GM12878 (cell line): ENCODE measurements at regions not wholly inside any gene's neighbourhood (a gene's known extent, or its start where the extent isn't known, plus 50 kb on each side); places are given as distances from the start of the nearest gene placed in this dataset.
"Not testable (repeated sequence)": the region's sequence is repeated elsewhere in the genome, so short reads cannot be mapped to it uniquely, and the experiment has no call there.

ENCODE experiments used
- ATAC-seq: fragments of 200-7000 bp; cut with Tn5 transposase; 3 replicates; pipeline ENCODE4 v1.9.1; 2020; ENCODE audit warnings: mild to moderate bottlenecking, moderate library complexity
- BruUV-seq: library from RNA; stranded (reverse); fragments of 400-500 nt; replicated peaks from 2 replicates; lab custom pipeline; 2021; lab: Mats Ljungman, UMichigan
- CTCF ChIA-PET: fragments of 300-600 bp; sonication (Branson Sonifier 250); formaldehyde crosslinking; extraction: SDS; loops from one replicate; lab custom pipeline; 2021; ENCODE audit warnings: inconsistent platforms; lab: Yijun Ruan, JAX
- POLR2A ChIA-PET: fragments of 350-600 bp; formaldehyde crosslinking; extraction: SDS; loops from one replicate; lab custom pipeline; 2021; ENCODE audit warnings: inconsistent platforms; lab: Charles Lee
- RAD21 ChIA-PET: fragments of 300-600 bp; sonication (Branson Sonifier 250); formaldehyde crosslinking; loops from one replicate; lab custom pipeline; 2023; ENCODE audit warnings: antibody characterized with exemption; ENCODE audit not compliant: unreplicated experiment; lab: Charles Lee
- SMC1A ChIA-PET: fragments of 300-600 bp; sonication (Branson Sonifier 250); formaldehyde crosslinking; loops from one replicate; lab custom pipeline; 2023; ENCODE audit not compliant: unreplicated experiment, uncharacterized antibody; lab: Charles Lee
- DNase-seq: peaks from one replicate; pipeline ENCODE4 v3.0.0-alpha.2; 2011; ENCODE audit warnings: low read depth, low spot score
- FAIRE-seq: peaks from 3 replicates; lab custom pipeline; 2011; peaks lifted over from hg19 to GRCh38; lab: Jason Lieb, UNC
- H2AFZ ChIP-seq: 2 replicates; pipeline ENCODE4 v1.6.0; 2011; ENCODE audit warnings: low read depth, low read length, control low read depth; ENCODE audit not compliant: control insufficient read depth
- H3K27ac ChIP-seq: 2 replicates; pipeline ENCODE4 v1.5.1; 2011; ENCODE audit warnings: control low read depth; ENCODE audit not compliant: control insufficient read depth, insufficient read depth
- H3K27me3 ChIP-seq, 2 experiments: replicated peaks in 1 of 2; 2 replicates each; pipeline versions ENCODE4 v1.6.0 to v1.6.1; 2011; ENCODE audit warnings: low read length in 1 of 2; ENCODE audit not compliant: control insufficient read depth in 2 of 2, insufficient read depth in 2 of 2
- H3K36me3 ChIP-seq, 2 experiments: 2 replicates each; pipeline ENCODE4 v1.5.1; 2011; ENCODE audit warnings: low read length in 1 of 2; ENCODE audit not compliant: control insufficient read depth in 2 of 2, insufficient read depth in 2 of 2
- H3K4me1 ChIP-seq: 2 replicates; pipeline ENCODE4 v1.6.1; 2011; ENCODE audit warnings: mild to moderate bottlenecking, low read length, moderate library complexity, mixed read lengths; ENCODE audit not compliant: control insufficient read depth, insufficient read depth
- H3K4me2 ChIP-seq: 2 replicates; pipeline ENCODE4 v1.6.0; 2011; ENCODE audit warnings: control low read depth; ENCODE audit not compliant: control insufficient read depth, insufficient read depth
- H3K4me3 ChIP-seq: fragments of 200-600 bp; sonication (generic); 2 replicates; pipeline ENCODE4 v1.5.1; 2016
- H3K79me2 ChIP-seq: 2 replicates; pipeline ENCODE4 v1.6.0; 2011; ENCODE audit warnings: low read length; ENCODE audit not compliant: control insufficient read depth, insufficient read depth
- H3K9ac ChIP-seq: 2 replicates; pipeline ENCODE4 v1.8.0; 2011; ENCODE audit warnings: low read length, control low read depth, mixed read lengths; ENCODE audit not compliant: control insufficient read depth, insufficient read depth
- H3K9me3 ChIP-seq: replicated peaks from 3 replicates; pipeline ENCODE4 v1.5.1; 2011; ENCODE audit warnings: mild to moderate bottlenecking, low read length; ENCODE audit not compliant: control insufficient read depth, insufficient read depth
- H4K20me1 ChIP-seq: 2 replicates; pipeline ENCODE4 v1.6.0; 2011; ENCODE audit not compliant: control insufficient read depth, insufficient read depth
- WGBS: methylation state at CpG from one replicate; pipeline ENCODE4 v1.1.6; 2016; ENCODE audit warnings: low lambda C conversion rate; ENCODE audit not compliant: insufficient replicate concordance, insufficient coverage; ENCODE audit errors: missing lambda C conversion rate; 5-methylcytosine and 5-hydroxymethylcytosine counted together
- in situ Hi-C: fragments of 300-500 bp; cut with MboI; formaldehyde crosslinking; loops from 9 replicates; pipeline ENCODE4 v1.14.3; 2018; ENCODE audit warnings: mixed read lengths
- intact Hi-C: fragments of 100-400 bp; cut with micrococcal nuclease; formaldehyde crosslinking; loops from one replicate; pipeline ENCODE4 v1.14.2; 2022; ENCODE audit not compliant: unreplicated experiment

- H3K4me1 ChIP-seq, H3K27me3 ChIP-seq, H4K20me1 ChIP-seq, H3K9ac ChIP-seq, H3K4me3 ChIP-seq, CTCF ChIA-PET, H3K36me3 ChIP-seq, DNase-seq, H3K27ac ChIP-seq, H3K79me2 ChIP-seq, POLR2A ChIA-PET, H3K4me2 ChIP-seq, RAD21 ChIA-PET, intact Hi-C loops, FAIRE-seq, in situ Hi-C loops, H3K9me3 ChIP-seq, SMC1A ChIA-PET, BruUV-seq, H2AFZ ChIP-seq, ATAC-seq: not testable (repeated sequence)
- 12% methylated on average over 6 of the region's 6 CpGs for WGBS
Observed at GRCh38 chr7:57241236-57241635, 109.0 kb upstream of the ZNF479 start.

DNA sequence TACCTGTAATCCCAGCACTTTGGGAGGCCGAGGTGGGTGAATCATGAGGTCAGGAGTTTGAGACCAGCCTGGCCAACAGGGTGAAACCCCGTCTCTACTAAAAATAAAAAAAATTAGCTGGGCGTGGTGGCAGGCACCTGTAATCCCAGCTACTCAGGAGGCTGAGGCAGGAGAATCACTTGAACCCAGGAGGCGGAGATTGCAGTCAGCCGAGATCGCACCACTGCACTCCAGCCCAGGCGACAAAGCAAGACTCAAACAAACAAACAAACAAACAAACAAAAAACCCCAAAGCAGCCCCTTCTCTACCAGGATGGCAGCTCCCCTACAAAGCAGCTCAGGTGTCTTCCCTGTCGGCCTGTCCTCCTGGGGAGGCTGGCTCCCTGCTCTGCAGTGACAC is 111.3 kb upstream of the ZNF479 start:
- BruUV-seq, RAD21 ChIA-PET, H3K4me2 ChIP-seq, SMC1A ChIA-PET, POLR2A ChIA-PET, H3K79me2 ChIP-seq, H3K27ac ChIP-seq, H4K20me1 ChIP-seq, in situ Hi-C loops, H3K27me3 ChIP-seq, CTCF ChIA-PET, H3K4me3 ChIP-seq, H3K36me3 ChIP-seq, H3K4me1 ChIP-seq, DNase-seq, FAIRE-seq, H3K9me3 ChIP-seq, intact Hi-C loops, ATAC-seq, H2AFZ ChIP-seq, H3K9ac ChIP-seq: not testable (repeated sequence)
- 54% methylated on average over 8 of the region's 8 CpGs for WGBS

GRCh38 chr7:57244345-57244980 is 112.2 kb upstream of the ZNF479 start:
- in situ Hi-C loops, H2AFZ ChIP-seq, H3K79me2 ChIP-seq, H3K9me3 ChIP-seq, H3K27ac ChIP-seq, H3K36me3 ChIP-seq, H4K20me1 ChIP-seq, CTCF ChIA-PET, BruUV-seq, RAD21 ChIA-PET, POLR2A ChIA-PET, DNase-seq, H3K4me3 ChIP-seq, H3K9ac ChIP-seq, H3K27me3 ChIP-seq, intact Hi-C loops, H3K4me1 ChIP-seq, SMC1A ChIA-PET, ATAC-seq, H3K4me2 ChIP-seq, FAIRE-seq: not testable (repeated sequence)
- WGBS = 23% methylated on average over 11 of the region's 11 CpGs
